ENCODE measurements at regions not wholly inside any gene's neighbourhood (a gene's known extent, or its start where the extent isn't known, plus 50 kb on each side); places are given as distances from the start of the nearest gene placed in this dataset.

- Histone ChIP-seq H3K27me3 (replicated peaks; ENCODE audit: control insufficient read depth, insufficient read depth, low read length) (no peaks in the 10 kb centered on the region), H3K36me3 (ENCODE audit: control insufficient read depth, insufficient read depth, low read length) (no peaks in the 10 kb centered on the region), H3K4me3 (replicated peaks; ENCODE audit: low read depth, low read length) (no peak overlapping the region)
- TF ChIP-seq CTCF (IDR thresholded peaks at IDR 0.05; ENCODE audit: insufficient read depth, low read length, poor library complexity, severe bottlenecking): no peak
- DNase-seq (ENCODE audit: extremely low read depth, insufficient read length): no peak
Observed at GRCh38 chr3:78140274-78140673, 1100.4 kb downstream of the ROBO2 start.

- Histone ChIP-seq H3K4me3 (replicated peaks; ENCODE audit: low read depth, low read length) (no peak overlapping the region), H3K27me3 (replicated peaks; ENCODE audit: control insufficient read depth, insufficient read depth, low read length) (no peaks in the 10 kb centered on the region), H3K36me3 (ENCODE audit: control insufficient read depth, insufficient read depth, low read length) (no peaks in the 10 kb centered on the region)
- TF ChIP-seq CTCF (IDR thresholded peaks at IDR 0.05; ENCODE audit: insufficient read depth, low read length, poor library complexity, severe bottlenecking): no peak
- DNase-seq (ENCODE audit: extremely low read depth, insufficient read length): no peak
Observed at GRCh38 chr3:78140866-78141265, 1101.0 kb downstream of the ROBO2 start.

GRCh38 chr3:78141269-78141668 lies 1101.4 kb downstream of the ROBO2 start:
- Histone ChIP-seq H3K36me3 (ENCODE audit: control insufficient read depth, insufficient read depth, low read length) (no peaks in the 10 kb centered on the region), H3K4me3 (replicated peaks; ENCODE audit: low read depth, low read length) (no peak overlapping the region), H3K27me3 (replicated peaks; ENCODE audit: control insufficient read depth, insufficient read depth, low read length) (no peaks in the 10 kb centered on the region)
- DNase-seq (ENCODE audit: extremely low read depth, insufficient read length): no peak
- no peak for TF ChIP-seq CTCF (IDR thresholded peaks at IDR 0.05; ENCODE audit: insufficient read depth, low read length, poor library complexity, severe bottlenecking)

GRCh38 chr3:78143000-78143399 lies 1103.1 kb downstream of the ROBO2 start:
- Histone ChIP-seq H3K4me3 (replicated peaks; ENCODE audit: low read depth, low read length) (no peak overlapping the region), H3K27me3 (replicated peaks; ENCODE audit: control insufficient read depth, insufficient read depth, low read length) (no peaks in the 10 kb centered on the region), H3K36me3 (ENCODE audit: control insufficient read depth, insufficient read depth, low read length) (no peaks in the 10 kb centered on the region)
- DNase-seq (ENCODE audit: extremely low read depth, insufficient read length): no peak
- TF ChIP-seq CTCF (IDR thresholded peaks at IDR 0.05; ENCODE audit: insufficient read depth, low read length, poor library complexity, severe bottlenecking): no peak

- no peak for DNase-seq (ENCODE audit: extremely low read depth, insufficient read length)
- TF ChIP-seq CTCF (IDR thresholded peaks at IDR 0.05; ENCODE audit: insufficient read depth, low read length, poor library complexity, severe bottlenecking): no peak
- no peaks in the 10 kb centered on the region for H3K27me3 ChIP-seq (replicated peaks; ENCODE audit: control insufficient read depth, insufficient read depth, low read length)
- no peaks in the 10 kb centered on the region for H3K36me3 ChIP-seq (ENCODE audit: control insufficient read depth, insufficient read depth, low read length)
- H3K4me3 ChIP-seq (replicated peaks; ENCODE audit: low read depth, low read length): no peak overlapping the region
Observed at GRCh38 chr3:78148986-78149717, 1109.3 kb downstream of the ROBO2 start.

- no peak for DNase-seq (ENCODE audit: extremely low read depth, insufficient read length)
- Histone ChIP-seq H3K27me3 (replicated peaks; ENCODE audit: control insufficient read depth, insufficient read depth, low read length) (no peaks in the 10 kb centered on the region), H3K4me3 (replicated peaks; ENCODE audit: low read depth, low read length) (no peak overlapping the region), H3K36me3 (ENCODE audit: control insufficient read depth, insufficient read depth, low read length) (no peaks in the 10 kb centered on the region)
- no peak for TF ChIP-seq CTCF (IDR thresholded peaks at IDR 0.05; ENCODE audit: insufficient read depth, low read length, poor library complexity, severe bottlenecking)
Observed at GRCh38 chr3:78153973-78154372, 1114.1 kb downstream of the ROBO2 start.

All from GM06990 (cell line).